SK-N-SH (cell line): ENCODE measurements at regions not wholly inside any gene's neighbourhood (a gene's known extent, or its start where the extent isn't known, plus 50 kb on each side); places are given as distances from the start of the nearest gene placed in this dataset.
A peak's percentile ranks its signal among the peaks of the same experiment; 100 is the strongest.
"Not testable (repeated sequence)": the region's sequence is repeated elsewhere in the genome, so short reads cannot be mapped to it uniquely, and the experiment has no call there.

ENCODE experiments used
- CTCF ChIA-PET: fragments of 300-600, 350-600 bp; formaldehyde crosslinking; extraction: SDS; loops from one replicate; lab custom pipeline; 2021; lab: Yijun Ruan, JAX
- POLR2A ChIA-PET: fragments of 350-600 bp; sonication (Branson Sonifier 250); formaldehyde crosslinking; extraction: SDS; loops from one replicate; lab custom pipeline; 2020; ENCODE audit warnings: antibody characterized with exemption, inconsistent platforms; lab: Yijun Ruan, JAX
- DNase-seq: peaks from one replicate; pipeline ENCODE4 v3.0.0; 2012
- H2AFZ ChIP-seq: fragments of 200-600 bp; sonication (generic); 2 replicates; pipeline ENCODE4 v1.8.1; 2016; ENCODE audit warnings: antibody characterized with exemption, mild to moderate bottlenecking, low read depth
- H3F3A ChIP-seq: fragments of 200-600 bp; sonication (generic); replicated peaks from 2 replicates; pipeline ENCODE3; 2016; ENCODE audit warnings: antibody characterized with exemption, mild to moderate bottlenecking; ENCODE audit not compliant: insufficient read depth
- H3K27ac ChIP-seq, 2 experiments: fragments of 200-500 bp in 1 of 2; fragments of 200-600 bp in 1 of 2; sonication (Bioruptor generic) in 1 of 2; sonication (generic), shearing (Covaris generic) in 1 of 2; 2 replicates each; pipeline versions ENCODE4 v1.5.1 to v1.6.1; 2014 to 2016; ENCODE audit warnings: low read depth in 2 of 2, inconsistent platforms in 1 of 2, low read length in 1 of 2, mild to moderate bottlenecking in 1 of 2, mixed read lengths in 1 of 2
- H3K27me3 ChIP-seq: fragments of 200-600 bp; sonication (generic), shearing (Covaris generic); 2 replicates; pipeline ENCODE4 v1.6.1; 2016; ENCODE audit warnings: mixed run types; ENCODE audit not compliant: insufficient read depth
- H3K36me3 ChIP-seq, 2 experiments: fragments of 200-500 bp in 1 of 2; fragments of 200-600 bp in 1 of 2; sonication (Bioruptor generic) in 1 of 2; sonication (generic) in 1 of 2; replicated peaks in 1 of 2; 2 replicates each; pipeline versions ENCODE3 to v1.5.1; 2014 to 2016; ENCODE audit warnings: low read length in 1 of 2, mild to moderate bottlenecking in 1 of 2; ENCODE audit not compliant: insufficient read depth in 2 of 2, control insufficient read depth in 1 of 2
- H3K4me1 ChIP-seq, 2 experiments: fragments of 200-500 bp in 1 of 2; fragments of 200-600 bp in 1 of 2; sonication (Bioruptor generic) in 1 of 2; sonication (generic), shearing (Covaris generic) in 1 of 2; 2 replicates each; pipeline versions ENCODE4 v1.5.1 to v1.6.1; 2014 to 2016; ENCODE audit warnings: low read depth in 1 of 2, low read length in 1 of 2, mixed run types in 1 of 2; ENCODE audit not compliant: insufficient read depth in 2 of 2, control insufficient read depth in 1 of 2
- H3K4me2 ChIP-seq: fragments of 200-600 bp; sonication (generic), shearing (Covaris generic); 2 replicates; pipeline ENCODE4 v1.6.1; 2017; ENCODE audit warnings: mixed run types
- H3K4me3 ChIP-seq, 2 experiments: fragments of 200-500 bp in 1 of 2; fragments of 200-600 bp in 1 of 2; sonication (Bioruptor generic) in 1 of 2; sonication (generic), shearing (Covaris generic) in 1 of 2; 2 replicates each; pipeline versions ENCODE4 v1.5.1 to v1.8.1; 2014 to 2016; ENCODE audit warnings: low read depth in 2 of 2, inconsistent platforms in 1 of 2, low read length in 1 of 2, mild to moderate bottlenecking in 1 of 2, mixed read lengths in 1 of 2, moderate library complexity in 1 of 2
- H3K79me2 ChIP-seq: fragments of 200-600 bp; sonication (generic); 2 replicates; pipeline ENCODE4 v1.8.1; 2017; ENCODE audit warnings: mild to moderate bottlenecking; ENCODE audit not compliant: insufficient read depth
- H3K9ac ChIP-seq: fragments of 200-600 bp; sonication (generic); 2 replicates; pipeline ENCODE4 v1.6.1; 2017; ENCODE audit warnings: mixed run types
- H3K9me2 ChIP-seq: fragments of 200-600 bp; sonication (generic); 2 replicates; pipeline ENCODE4 v1.6.1; 2017; ENCODE audit warnings: mixed run types
- H3K9me3 ChIP-seq: fragments of 200-600 bp; sonication (generic); 2 replicates; pipeline ENCODE4 v1.6.1; 2017; ENCODE audit warnings: mixed run types, mild to moderate bottlenecking, moderate library complexity
- H4K20me1 ChIP-seq: fragments of 200-600 bp; sonication (generic); 2 replicates; pipeline ENCODE4 v1.6.1; 2017; ENCODE audit warnings: mild to moderate bottlenecking, mixed run types; ENCODE audit not compliant: insufficient read depth
- ELF1 ChIP-seq: IDR thresholded peaks from 2 replicates; pipeline ENCODE4 v1.4.0; 2012
- FOSL2 ChIP-seq: IDR thresholded peaks from 2 replicates; pipeline ENCODE4 v1.4.0; 2012; ENCODE audit warnings: low read depth, mild to moderate bottlenecking, moderate library complexity, borderline replicate concordance
- FOXJ3 ChIP-seq: sonication (generic); formaldehyde crosslinking; IDR thresholded peaks from 2 replicates; pipeline ENCODE4 v1.5.1; 2020; ENCODE audit warnings: mild to moderate bottlenecking, missing genetic modification reagents
- GABPA ChIP-seq: IDR thresholded peaks from 2 replicates; pipeline ENCODE4 v1.4.0; 2012; ENCODE audit warnings: low read depth, mild to moderate bottlenecking
- GATA2 ChIP-seq: sonication (generic); formaldehyde crosslinking; IDR thresholded peaks from 2 replicates; pipeline ENCODE4 v1.5.0; 2020; ENCODE audit warnings: mild to moderate bottlenecking, missing genetic modification reagents
- MEF2A ChIP-seq: IDR thresholded peaks from 2 replicates; pipeline ENCODE4 v1.4.0; 2012; ENCODE audit warnings: low read depth, borderline replicate concordance
- NFIC ChIP-seq: IDR thresholded peaks from 2 replicates; pipeline ENCODE4 v1.4.0; 2012; ENCODE audit warnings: borderline replicate concordance
- POLR2AphosphoS5 ChIP-seq: IDR thresholded peaks from 2 replicates; pipeline ENCODE4 v1.6.1; 2012; ENCODE audit warnings: low read depth, low read length
- RAD21 ChIP-seq: IDR thresholded peaks from 2 replicates; pipeline ENCODE4 v1.6.1; 2012; ENCODE audit warnings: mild to moderate bottlenecking, low read length
- RFX5 ChIP-seq: IDR thresholded peaks from 2 replicates; pipeline ENCODE4 v1.6.1; 2012; ENCODE audit warnings: mild to moderate bottlenecking, improper control_type of control experiment, low read length
- SIN3A ChIP-seq: IDR thresholded peaks from 2 replicates; pipeline ENCODE4 v1.6.1; 2012; ENCODE audit warnings: low read depth, mild to moderate bottlenecking, low read length, moderate library complexity, borderline replicate concordance
- SMC3 ChIP-seq: IDR thresholded peaks from 2 replicates; pipeline ENCODE4 v1.6.1; 2012; ENCODE audit warnings: low read depth, low read length, improper control_type of control experiment
- TAF1 ChIP-seq: IDR thresholded peaks from 2 replicates; pipeline ENCODE4 v1.6.1; 2012; ENCODE audit warnings: low read depth, mild to moderate bottlenecking, low read length, moderate library complexity, borderline replicate concordance
- TCF12 ChIP-seq: IDR thresholded peaks from 2 replicates; pipeline ENCODE4 v1.4.0; 2012
- YY1 ChIP-seq: IDR thresholded peaks from 2 replicates; pipeline ENCODE4 v1.4.0; 2012; ENCODE audit warnings: low read depth, mild to moderate bottlenecking
- WGBS: methylation state at CpG from one replicate; pipeline ENCODE4 v1.1.6; 2017; ENCODE audit warnings: low lambda C conversion rate; 5-methylcytosine and 5-hydroxymethylcytosine counted together
- TF ChIP-seq, protein P1 (sequence below): fragments of 200-600 bp; sonication (generic); IDR thresholded peaks from 2 replicates; pipeline ENCODE4 v1.6.1; 2017; ENCODE audit warnings: antibody characterized with exemption, mild to moderate bottlenecking, moderate library complexity
- TF ChIP-seq, protein P2 (sequence below): IDR thresholded peaks from 2 replicates; pipeline ENCODE4 v1.4.0; 2012; ENCODE audit warnings: low read depth, borderline replicate concordance
- TF ChIP-seq, protein P3 (sequence below): IDR thresholded peaks from 2 replicates; pipeline ENCODE4; 2012

GRCh38 chr6:76852776-76853175, 610.5 kb downstream of the HTR1B start:
- H3K79me2 ChIP-seq, result no peaks in the 10 kb centered on the region
- TF ChIP-seq RFX5 (no peak), TAF1 (no peak), RAD21 (no peak), SMC3 (no peak), GABPA (no peak), YY1 (no peak), TCF12 (no peak), FOSL2 (no peak), ELF1 (no peak), SIN3A (no peak), POLR2AphosphoS5 (no peak), NFIC (no peak), MEF2A (no peak), FOXJ3 (CRISPR knock-in tag) (no peak), GATA2 (CRISPR knock-in tag) (no peak)
- TF ChIP-seq, protein P1, sequence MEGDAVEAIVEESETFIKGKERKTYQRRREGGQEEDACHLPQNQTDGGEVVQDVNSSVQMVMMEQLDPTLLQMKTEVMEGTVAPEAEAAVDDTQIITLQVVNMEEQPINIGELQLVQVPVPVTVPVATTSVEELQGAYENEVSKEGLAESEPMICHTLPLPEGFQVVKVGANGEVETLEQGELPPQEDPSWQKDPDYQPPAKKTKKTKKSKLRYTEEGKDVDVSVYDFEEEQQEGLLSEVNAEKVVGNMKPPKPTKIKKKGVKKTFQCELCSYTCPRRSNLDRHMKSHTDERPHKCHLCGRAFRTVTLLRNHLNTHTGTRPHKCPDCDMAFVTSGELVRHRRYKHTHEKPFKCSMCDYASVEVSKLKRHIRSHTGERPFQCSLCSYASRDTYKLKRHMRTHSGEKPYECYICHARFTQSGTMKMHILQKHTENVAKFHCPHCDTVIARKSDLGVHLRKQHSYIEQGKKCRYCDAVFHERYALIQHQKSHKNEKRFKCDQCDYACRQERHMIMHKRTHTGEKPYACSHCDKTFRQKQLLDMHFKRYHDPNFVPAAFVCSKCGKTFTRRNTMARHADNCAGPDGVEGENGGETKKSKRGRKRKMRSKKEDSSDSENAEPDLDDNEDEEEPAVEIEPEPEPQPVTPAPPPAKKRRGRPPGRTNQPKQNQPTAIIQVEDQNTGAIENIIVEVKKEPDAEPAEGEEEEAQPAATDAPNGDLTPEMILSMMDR, result no peak
- TF ChIP-seq, protein P2, sequence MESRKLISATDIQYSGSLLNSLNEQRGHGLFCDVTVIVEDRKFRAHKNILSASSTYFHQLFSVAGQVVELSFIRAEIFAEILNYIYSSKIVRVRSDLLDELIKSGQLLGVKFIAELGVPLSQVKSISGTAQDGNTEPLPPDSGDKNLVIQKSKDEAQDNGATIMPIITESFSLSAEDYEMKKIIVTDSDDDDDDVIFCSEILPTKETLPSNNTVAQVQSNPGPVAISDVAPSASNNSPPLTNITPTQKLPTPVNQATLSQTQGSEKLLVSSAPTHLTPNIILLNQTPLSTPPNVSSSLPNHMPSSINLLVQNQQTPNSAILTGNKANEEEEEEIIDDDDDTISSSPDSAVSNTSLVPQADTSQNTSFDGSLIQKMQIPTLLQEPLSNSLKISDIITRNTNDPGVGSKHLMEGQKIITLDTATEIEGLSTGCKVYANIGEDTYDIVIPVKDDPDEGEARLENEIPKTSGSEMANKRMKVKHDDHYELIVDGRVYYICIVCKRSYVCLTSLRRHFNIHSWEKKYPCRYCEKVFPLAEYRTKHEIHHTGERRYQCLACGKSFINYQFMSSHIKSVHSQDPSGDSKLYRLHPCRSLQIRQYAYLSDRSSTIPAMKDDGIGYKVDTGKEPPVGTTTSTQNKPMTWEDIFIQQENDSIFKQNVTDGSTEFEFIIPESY, result no peak
- TF ChIP-seq, protein P3, sequence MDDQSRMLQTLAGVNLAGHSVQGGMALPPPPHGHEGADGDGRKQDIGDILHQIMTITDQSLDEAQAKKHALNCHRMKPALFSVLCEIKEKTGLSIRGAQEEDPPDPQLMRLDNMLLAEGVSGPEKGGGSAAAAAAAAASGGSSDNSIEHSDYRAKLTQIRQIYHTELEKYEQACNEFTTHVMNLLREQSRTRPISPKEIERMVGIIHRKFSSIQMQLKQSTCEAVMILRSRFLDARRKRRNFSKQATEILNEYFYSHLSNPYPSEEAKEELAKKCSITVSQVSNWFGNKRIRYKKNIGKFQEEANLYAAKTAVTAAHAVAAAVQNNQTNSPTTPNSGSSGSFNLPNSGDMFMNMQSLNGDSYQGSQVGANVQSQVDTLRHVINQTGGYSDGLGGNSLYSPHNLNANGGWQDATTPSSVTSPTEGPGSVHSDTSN, result no peak
- H3K4me3 ChIP-seq, result no peak overlapping the region
- no peak overlapping the region for H3K9ac ChIP-seq
- no peaks in the 10 kb centered on the region for H4K20me1 ChIP-seq
- H3K36me3 ChIP-seq, result no peaks in the 10 kb centered on the region
- no peak overlapping the region for H3K4me2 ChIP-seq
- H3K27ac ChIP-seq, result no peak overlapping the region
- H3K4me1 ChIP-seq, result no peaks in the 10 kb centered on the region
- no peaks in the 10 kb centered on the region for H3F3A ChIP-seq
- ChIA-PET POLR2A (no interaction called here), CTCF (interaction anchor here (1.0 kb wide), 1 partner anchor 9 kb away, joined by 5 read pairs; no protein-coding TSS in a partner anchor)
- H3K27me3 ChIP-seq, result no peaks in the 10 kb centered on the region
- no peak for DNase-seq
- WGBS, result 7% methylated on average over 1 of the region's 1 CpG
- H3K9me3 ChIP-seq, result no peaks in the 10 kb centered on the region
- H3K9me2 ChIP-seq, result no peaks in the 10 kb centered on the region
- H2AFZ ChIP-seq, result no peak overlapping the region; the same call in 1 of the 2 replicates

DNA sequence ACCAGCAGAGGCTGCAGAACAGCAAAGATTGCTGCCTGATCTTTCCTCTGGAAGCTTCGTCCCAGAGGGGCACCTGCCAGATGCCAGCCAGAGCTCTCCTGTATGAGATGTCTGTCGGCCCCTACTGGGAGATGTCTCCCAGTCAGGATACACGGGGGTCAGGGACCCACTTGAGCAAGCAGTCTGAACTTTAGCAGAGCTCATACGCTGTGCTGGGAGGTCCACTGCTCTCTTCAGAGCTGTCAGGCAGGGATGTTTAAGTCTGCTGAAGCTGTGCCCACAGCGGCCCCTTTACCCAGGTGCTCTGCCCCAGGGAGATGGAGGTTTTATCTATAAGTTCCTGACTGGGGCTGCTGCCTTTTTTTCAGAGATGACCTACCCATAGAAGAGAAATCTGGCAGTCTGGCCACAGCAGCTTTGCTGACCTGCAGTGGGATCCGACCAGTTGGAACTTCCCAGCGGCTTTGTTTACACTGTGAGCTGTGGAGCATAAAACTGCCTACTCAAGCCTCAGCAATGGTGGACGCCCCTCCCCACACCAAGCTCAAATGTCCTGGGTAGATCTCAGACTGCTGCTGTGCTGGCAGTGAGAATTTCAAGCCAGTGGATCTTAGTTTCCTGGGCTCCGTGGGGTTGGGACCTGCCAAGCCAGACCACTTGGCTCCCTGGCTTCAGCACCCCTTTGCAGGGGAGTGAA, 613.9 kb downstream of the HTR1B start:
- H3K27me3 ChIP-seq, H3K4me3 ChIP-seq, H3K79me2 ChIP-seq, H3K9me3 ChIP-seq, H3K9me2 ChIP-seq, H3K9ac ChIP-seq, H2AFZ ChIP-seq, H3K36me3 ChIP-seq, H3K27ac ChIP-seq, POLR2A ChIA-PET, DNase-seq, H3F3A ChIP-seq, H3K4me1 ChIP-seq, H4K20me1 ChIP-seq: not testable (repeated sequence)
- CTCF ChIA-PET, result interaction anchor here (1.3 kb wide), 1 partner anchor 12 kb away, joined by 7 read pairs; no protein-coding TSS in a partner anchor
- 4% methylated on average over 8 of the region's 9 CpGs for WGBS
- peak overlapping the region; percentile 37; the same call in 1 of the 2 replicates for H3K4me2 ChIP-seq
